NCI-H1105 (cell line): ENCODE measurements at regions not wholly inside any gene's neighbourhood (a gene's known extent, or its start where the extent isn't known, plus 50 kb on each side); places are given as distances from the start of the nearest gene placed in this dataset.

Source experiments
- DNase-seq: peaks from one replicate; lab custom pipeline; 2025; lab: John Stamatoyannopoulos, UW

GRCh38 chr2:223389624-223390023 is 212.5 kb downstream of the SCG2 start:
- DNase-seq: no peak

DNA sequence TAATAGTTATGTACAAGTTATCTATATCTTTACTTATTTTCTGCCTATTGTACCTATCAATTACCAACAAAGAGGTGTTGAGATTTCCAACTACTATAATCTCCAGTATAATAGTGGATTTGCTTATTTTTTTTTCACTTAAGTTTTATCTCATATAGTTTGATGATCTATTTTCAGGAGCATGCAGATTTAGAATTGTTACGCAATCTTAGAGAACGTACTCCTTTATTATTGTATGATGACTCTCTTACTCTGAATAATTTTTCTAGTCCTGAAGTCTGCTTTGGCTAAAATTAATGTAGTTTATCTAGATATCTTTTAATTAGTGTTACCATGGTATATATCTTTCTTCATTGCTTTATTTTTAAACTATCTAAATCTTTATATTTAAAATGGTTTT is 205.2 kb downstream of the SCG2 start:
- no peak for DNase-seq

GRCh38 chr2:223399357-223399957 is 202.7 kb downstream of the SCG2 start:
- DNase-seq: no peak

DNA sequence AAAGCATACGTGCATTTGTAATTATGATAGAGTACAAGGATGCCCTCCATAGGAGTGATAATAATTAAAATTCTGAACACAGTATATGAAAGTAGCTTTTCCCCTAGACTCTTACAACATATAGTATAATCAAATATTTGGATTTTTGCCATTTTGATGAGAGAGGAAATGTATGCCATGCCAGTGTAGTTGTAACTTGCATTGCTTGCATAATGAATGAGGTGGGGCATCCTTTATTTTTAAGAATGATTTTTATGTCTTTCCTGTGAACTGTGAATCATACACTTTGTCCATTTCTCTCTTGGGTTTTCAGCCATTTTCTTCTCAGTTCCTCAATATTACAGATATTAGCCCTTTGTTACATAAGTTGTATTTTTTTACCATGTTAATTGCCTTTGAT is 197.5 kb downstream of the SCG2 start:
- no peak for DNase-seq

- DNase-seq: no peak
These were observed 187.5 kb downstream of the SCG2 start for GRCh38 chr2:223414646-223415045.

- no peak for DNase-seq
These were observed 187.1 kb downstream of the SCG2 start for GRCh38 chr2:223415071-223415470.

GRCh38 chr2:223416815-223417610 is 185.1 kb downstream of the SCG2 start:
- DNase-seq: no peak

GRCh38 chr2:223418131-223418530 is 184.0 kb downstream of the SCG2 start:
- DNase-seq: no peak

- no peak for DNase-seq
These were observed 183.5 kb downstream of the SCG2 start for GRCh38 chr2:223418604-223419199.

DNA sequence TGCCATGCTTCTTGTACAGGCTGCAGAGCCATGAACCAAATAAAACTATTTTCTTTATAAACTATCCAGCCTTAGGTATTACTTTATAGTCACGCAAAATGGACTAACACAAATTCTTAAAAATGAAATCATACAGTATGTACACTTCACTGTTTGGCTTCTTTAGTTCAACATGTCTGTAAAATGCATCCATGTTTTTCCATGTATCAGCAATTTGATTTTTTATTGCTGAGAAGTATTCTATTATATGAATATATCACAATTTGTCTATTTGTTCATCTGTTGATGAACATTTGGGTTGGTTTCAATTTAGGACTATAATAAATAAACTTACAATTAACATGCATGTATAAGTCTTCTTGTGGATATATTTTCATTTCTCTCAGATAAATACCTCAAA is 182.1 kb downstream of the SCG2 start:
- no peak for DNase-seq

GRCh38 chr2:223431479-223431878 is 170.7 kb downstream of the SCG2 start:
- DNase-seq: no peak

DNA sequence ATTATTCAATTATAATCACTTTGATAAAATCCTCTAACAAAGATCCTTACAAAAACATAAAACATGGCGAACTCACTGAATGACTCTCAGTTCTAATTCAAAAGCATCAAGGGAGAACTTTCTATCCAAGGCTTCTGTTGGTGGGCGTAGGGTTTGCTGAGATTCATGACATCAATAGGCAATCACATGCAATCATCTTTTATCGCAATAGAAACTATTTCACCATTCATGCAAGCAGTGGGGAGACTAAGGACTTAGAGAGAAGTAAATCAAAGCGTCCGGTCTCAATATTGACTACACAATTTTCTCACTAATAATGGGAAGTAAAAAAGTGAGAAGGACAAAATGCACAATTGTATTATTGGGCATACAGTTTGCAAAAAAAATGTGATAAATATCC is 168.7 kb downstream of the SCG2 start:
- DNase-seq: no peak

DNA sequence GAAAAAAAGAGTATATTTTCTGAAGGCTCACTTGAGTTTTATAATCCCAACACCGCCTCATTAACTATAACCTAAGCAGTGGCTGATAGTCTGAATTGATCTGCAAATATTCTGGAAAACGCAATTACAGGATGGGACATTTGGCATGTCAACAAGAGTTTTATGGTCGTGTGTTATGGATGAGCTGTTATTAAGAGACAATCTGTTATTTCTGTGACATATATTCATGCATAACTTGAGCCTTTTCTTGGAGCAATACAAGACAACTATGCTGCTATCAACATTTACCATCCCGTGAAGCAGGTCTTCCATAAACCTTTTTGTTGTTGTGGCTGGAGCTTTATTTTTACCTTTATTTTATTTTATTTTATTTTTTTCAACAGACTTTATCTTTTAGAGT is 164.4 kb downstream of the SCG2 start:
- no peak for DNase-seq

DNA sequence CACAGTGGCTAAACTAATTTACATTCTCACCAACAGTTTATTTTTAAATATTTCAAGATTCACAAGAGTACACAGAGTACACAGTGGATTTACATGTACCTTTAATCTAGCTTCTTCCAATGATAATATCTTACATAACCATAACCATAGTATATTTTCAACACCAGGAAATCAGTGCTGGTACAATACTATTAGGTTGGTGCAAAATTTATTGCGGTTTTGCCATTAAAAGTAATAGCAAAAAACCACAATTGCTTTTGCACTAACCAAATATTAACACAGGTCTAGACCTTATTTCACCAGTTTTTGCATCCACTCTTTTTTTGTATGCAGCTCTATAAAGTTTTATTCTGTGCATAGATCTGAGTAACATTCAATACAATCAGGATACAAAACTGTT is 163.0 kb downstream of the SCG2 start:
- no peak for DNase-seq

DNA sequence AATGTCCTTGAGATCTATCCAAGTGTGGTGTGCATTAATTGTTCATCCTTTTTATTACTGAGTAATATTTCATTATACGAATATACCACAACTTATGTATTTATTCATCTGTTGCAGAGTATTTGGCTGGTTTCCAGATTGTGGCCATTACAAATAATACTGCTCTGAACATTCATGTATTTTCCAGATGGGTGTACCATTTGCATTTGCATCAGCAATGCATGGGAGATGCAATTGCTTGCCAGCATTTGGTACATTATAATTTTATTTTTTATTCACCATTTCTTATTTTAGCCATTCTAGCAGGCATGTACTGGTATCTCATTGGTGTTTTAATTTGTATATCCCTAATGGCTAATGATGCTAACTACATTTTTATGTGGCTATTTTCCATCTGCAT is 162.4 kb downstream of the SCG2 start:
- no peak for DNase-seq

- no peak for DNase-seq
These were observed 159.3 kb downstream of the SCG2 start for GRCh38 chr2:223442847-223443246.

DNA sequence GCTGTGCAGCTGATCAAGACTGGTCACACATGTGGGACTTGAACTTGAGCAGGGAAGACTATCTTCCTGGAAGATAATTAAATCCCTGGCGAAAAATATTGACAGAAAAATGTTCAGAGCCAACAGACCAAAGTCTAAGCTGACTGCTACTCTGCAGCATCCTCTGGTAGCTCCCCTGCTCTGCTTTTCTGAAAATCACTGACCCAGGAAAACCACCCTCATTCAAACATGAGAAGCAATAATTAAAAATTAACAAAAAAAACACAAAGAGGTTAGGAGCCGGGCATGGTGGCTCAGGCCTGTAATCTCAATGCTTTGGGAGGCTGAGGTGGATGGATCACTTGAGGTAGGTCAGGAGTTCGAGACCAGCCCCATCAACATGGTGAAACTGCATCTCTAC is 151.9 kb downstream of the SCG2 start:
- no peak for DNase-seq

DNA sequence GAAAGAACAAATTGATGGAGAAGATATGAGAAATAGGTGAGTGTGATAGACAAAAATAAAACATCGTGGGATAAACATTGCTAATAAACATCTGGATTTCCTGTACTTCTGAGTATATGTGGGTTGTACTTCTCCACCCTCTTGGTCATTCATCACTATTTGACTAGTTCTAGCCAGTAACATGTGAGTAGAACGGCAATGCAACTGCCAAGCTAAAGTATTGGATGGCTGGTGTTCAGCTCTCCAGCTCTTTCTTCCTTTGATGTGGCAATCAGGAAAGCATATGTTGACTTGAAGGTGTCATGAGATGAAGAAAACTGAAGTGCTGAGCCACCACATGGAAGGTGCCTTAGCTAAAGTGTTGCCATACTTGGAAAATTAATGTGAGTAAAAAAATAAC is 144.9 kb downstream of the SCG2 start:
- no peak for DNase-seq

DNA sequence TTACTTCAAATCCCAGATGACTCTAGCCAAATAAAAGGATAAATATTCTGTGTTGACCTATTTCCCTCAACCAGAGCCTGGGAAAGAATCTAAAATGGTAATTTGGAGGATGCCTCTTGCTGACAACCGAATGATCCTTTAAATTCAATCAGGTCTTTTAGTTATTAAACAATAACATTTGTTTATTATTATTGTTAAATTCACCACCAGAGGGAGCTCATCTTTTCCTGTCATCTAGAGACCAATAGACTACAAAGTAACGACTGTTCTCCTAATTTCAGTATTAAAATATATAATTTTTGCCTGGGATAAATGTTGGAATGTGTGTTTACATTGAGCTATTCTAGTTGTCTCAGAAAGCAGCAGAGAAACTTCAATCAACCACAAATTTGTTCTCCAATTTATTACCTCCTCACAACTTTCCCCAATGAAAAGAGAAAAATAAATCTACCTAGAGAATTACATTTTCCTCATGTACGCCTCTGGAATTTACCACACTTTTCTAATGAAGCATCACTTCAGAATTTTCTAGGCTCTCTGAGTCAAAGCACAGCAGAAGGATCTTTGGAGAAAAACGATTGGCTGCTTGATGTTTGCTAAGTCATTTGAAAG is 142.7 kb downstream of the SCG2 start:
- no peak for DNase-seq

- peak; percentile 39 for DNase-seq
These were observed 142.0 kb downstream of the SCG2 start for GRCh38 chr2:223460209-223460608.

DNA sequence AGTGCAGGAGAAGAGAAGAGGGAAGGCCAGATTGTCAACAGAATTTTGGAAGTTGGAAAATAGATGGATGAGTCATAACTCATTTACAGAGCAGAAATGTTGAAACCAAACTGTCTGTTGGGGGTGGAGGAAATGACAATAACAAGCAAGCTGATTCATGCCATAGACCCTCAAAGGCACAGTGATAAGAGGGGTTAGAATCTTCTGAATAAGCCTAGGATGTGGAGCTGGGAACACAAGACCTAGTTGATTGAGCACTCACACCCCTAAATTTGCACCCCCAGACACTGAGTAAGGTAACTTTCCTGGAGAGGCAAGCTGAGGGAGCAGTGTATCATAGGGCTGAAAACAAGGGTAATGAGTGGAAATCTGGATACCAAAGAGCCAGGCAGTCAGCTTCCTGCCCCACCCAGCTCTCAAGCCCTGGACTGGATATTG is 141.4 kb downstream of the SCG2 start:
- DNase-seq: no peak

DNA sequence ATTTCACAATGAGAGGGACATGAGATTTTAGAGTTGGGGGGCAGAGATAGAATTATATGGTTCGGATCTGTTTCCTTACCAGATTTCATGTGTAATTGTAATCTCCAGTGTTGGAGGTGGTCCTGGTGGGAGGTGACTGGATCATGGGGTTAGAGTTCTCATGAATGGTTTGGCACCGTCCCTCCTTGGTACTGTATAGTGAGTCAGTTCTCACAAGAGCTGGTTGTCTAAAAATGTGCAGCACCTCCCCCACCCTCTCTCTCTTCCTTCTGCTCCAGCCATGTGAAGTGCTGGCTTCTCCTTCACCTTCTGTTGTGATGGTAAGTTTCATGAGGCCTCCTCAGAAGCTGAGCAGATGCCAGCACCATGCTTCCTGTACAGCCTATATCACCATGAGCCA is 138.1 kb downstream of the SCG2 start:
- no peak for DNase-seq

- DNase-seq: no peak
These were observed 136.4 kb downstream of the SCG2 start for GRCh38 chr2:223465793-223466192.
